Right atrium auricular region (tissue), 2 donors: ENCODE measurements at regions not wholly inside any gene's neighbourhood (a gene's known extent, or its start where the extent isn't known, plus 50 kb on each side); places are given as distances from the start of the nearest gene placed in this dataset.

Source experiments
- DNase-seq: peaks from one replicate; pipeline ENCODE4 v3.0.0-alpha.2; 2019; ENCODE audit warnings: low spot score
- H3K27ac ChIP-seq, 2 donors: fragments of 200-600 bp; sonication (generic); 1 replicate in 1 of 2; 2 replicates in 1 of 2; pipeline ENCODE4 v1.5.1; 2016 to 2019
- H3K27me3 ChIP-seq, 2 donors: fragments of 200-600 bp; sonication (generic); one replicate each; pipeline versions ENCODE4 v1.5.1 to v1.6.0; 2017 to 2019
- H3K36me3 ChIP-seq: fragments of 200-600 bp; sonication (generic); one replicate; pipeline ENCODE4 v1.5.1; 2016
- H3K4me1 ChIP-seq, 2 donors: fragments of 200-600 bp; sonication (generic); one replicate each; pipeline versions ENCODE4 v1.5.1 to v1.6.0; 2017 to 2019
- H3K4me3 ChIP-seq, 2 donors: fragments of 200-600 bp; sonication (generic); 1 replicate in 1 of 2; 2 replicates in 1 of 2; pipeline ENCODE4 v1.5.1; 2017 to 2019; ENCODE audit warnings: mild to moderate bottlenecking in 1 of 2, moderate library complexity in 1 of 2
- H3K9me3 ChIP-seq, 2 donors: fragments of 200-600 bp; sonication (generic); one replicate each; pipeline ENCODE4 v1.5.1; 2019
- TF ChIP-seq, protein P1 (sequence below), 2 donors: fragments of 200-600 bp; sonication (generic); IDR thresholded peaks; one replicate each; pipeline ENCODE4 v1.5.1; 2019; ENCODE audit warnings: antibody characterized with exemption in 2 of 2

DNA sequence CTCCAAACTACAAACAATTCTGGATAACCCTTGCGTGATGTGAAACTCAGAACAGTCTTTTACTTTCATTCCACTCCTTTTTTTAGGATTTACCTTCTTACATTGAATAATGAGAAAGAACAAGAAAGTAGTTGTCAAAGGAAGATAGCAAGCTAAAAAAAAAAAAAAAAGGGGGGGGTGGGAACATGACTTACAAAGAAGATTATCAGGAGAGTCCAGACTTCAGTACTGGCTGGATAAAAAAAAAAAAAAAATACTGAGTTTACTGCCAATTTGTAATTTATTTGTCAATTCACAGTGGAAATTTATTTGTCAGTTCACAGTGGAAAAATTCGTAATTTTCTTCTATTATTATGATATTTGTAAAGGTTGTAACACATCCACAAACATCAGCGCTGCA is 792.4 kb upstream of the SLITRK5 start:
- Histone ChIP-seq H3K9me3 (no peaks in the 10 kb centered on the region), H3K36me3 (no peaks in the 10 kb centered on the region), H3K27me3 (no peaks in the 10 kb centered on the region), H3K4me3 (no peak overlapping the region), H3K4me1 (no peaks in the 10 kb centered on the region), H3K27ac (no peak overlapping the region)
- TF ChIP-seq, protein P1, sequence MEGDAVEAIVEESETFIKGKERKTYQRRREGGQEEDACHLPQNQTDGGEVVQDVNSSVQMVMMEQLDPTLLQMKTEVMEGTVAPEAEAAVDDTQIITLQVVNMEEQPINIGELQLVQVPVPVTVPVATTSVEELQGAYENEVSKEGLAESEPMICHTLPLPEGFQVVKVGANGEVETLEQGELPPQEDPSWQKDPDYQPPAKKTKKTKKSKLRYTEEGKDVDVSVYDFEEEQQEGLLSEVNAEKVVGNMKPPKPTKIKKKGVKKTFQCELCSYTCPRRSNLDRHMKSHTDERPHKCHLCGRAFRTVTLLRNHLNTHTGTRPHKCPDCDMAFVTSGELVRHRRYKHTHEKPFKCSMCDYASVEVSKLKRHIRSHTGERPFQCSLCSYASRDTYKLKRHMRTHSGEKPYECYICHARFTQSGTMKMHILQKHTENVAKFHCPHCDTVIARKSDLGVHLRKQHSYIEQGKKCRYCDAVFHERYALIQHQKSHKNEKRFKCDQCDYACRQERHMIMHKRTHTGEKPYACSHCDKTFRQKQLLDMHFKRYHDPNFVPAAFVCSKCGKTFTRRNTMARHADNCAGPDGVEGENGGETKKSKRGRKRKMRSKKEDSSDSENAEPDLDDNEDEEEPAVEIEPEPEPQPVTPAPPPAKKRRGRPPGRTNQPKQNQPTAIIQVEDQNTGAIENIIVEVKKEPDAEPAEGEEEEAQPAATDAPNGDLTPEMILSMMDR (IDR thresholded peaks at IDR 0.05), result no peak
- DNase-seq, result no peak

DNA sequence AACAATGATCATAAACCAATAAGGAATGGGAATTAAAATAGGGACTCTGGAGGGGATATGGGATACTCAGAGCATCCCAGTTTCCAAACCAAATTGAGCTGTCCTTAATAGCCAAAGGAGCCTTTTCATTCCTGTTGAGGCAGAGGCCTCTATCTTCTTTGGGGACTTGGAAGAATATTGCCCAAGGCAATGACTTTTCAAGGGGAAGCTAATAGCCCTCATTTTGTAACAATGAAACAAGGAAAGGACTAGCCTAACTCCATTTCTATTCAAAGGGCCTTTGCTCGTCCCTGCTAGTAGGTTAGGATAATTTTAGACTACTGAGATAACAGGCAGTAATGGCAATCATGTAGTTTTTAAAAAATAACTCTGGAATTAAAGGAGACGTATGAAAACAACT is 789.8 kb upstream of the SLITRK5 start:
- Histone ChIP-seq H3K4me3 (no peak overlapping the region), H3K9me3 (no peaks in the 10 kb centered on the region), H3K4me1 (no peaks in the 10 kb centered on the region), H3K27ac (no peak overlapping the region), H3K27me3 (no peaks in the 10 kb centered on the region), H3K36me3 (no peaks in the 10 kb centered on the region)
- no peak for DNase-seq
- TF ChIP-seq, protein P1 (IDR thresholded peaks at IDR 0.05), result no peak

DNA sequence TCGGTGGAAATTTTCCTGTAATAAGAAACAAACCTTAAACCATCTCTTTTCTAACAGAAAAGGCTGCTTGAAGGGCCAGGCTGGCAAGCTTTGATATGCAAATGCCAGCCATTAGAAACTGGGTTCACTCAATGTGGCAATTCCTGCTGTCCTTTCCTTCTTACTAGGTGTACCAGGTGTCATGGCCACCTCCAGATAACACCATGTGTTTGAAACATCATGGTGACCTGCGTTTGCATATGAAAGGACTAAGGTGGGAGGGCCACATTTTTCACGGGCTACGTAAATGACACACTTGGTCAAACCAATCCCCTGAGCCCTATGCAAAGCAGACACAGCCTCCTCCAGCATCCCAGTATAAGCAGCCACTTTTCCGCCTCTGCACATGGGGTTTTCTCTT is 789.1 kb upstream of the SLITRK5 start:
- no peaks in the 10 kb centered on the region for H3K4me1 ChIP-seq
- H3K9me3 ChIP-seq, result no peaks in the 10 kb centered on the region
- H3K4me3 ChIP-seq, result no peak overlapping the region
- TF ChIP-seq, protein P1 (IDR thresholded peaks at IDR 0.05), result no peak
- no peak overlapping the region for H3K27ac ChIP-seq
- H3K36me3 ChIP-seq, result no peaks in the 10 kb centered on the region
- no peaks in the 10 kb centered on the region for H3K27me3 ChIP-seq
- DNase-seq, result no peak

- no peaks in the 10 kb centered on the region for H3K9me3 ChIP-seq
- H3K4me3 ChIP-seq, result no peak overlapping the region
- H3K27ac ChIP-seq, result no peak overlapping the region
- no peaks in the 10 kb centered on the region for H3K27me3 ChIP-seq
- no peaks in the 10 kb centered on the region for H3K4me1 ChIP-seq
- H3K36me3 ChIP-seq, result no peaks in the 10 kb centered on the region
- TF ChIP-seq, protein P1 (IDR thresholded peaks at IDR 0.05), result no peak
- no peak for DNase-seq
Observed at GRCh38 chr13:86882835-86883234, 788.3 kb upstream of the SLITRK5 start.

GRCh38 chr13:86892330-86892729 is 778.8 kb upstream of the SLITRK5 start:
- no peak for DNase-seq
- no peaks in the 10 kb centered on the region for H3K27me3 ChIP-seq
- H3K9me3 ChIP-seq, result no peaks in the 10 kb centered on the region
- H3K4me1 ChIP-seq, result no peaks in the 10 kb centered on the region
- H3K27ac ChIP-seq, result no peak overlapping the region
- no peaks in the 10 kb centered on the region for H3K36me3 ChIP-seq
- no peak overlapping the region for H3K4me3 ChIP-seq
- TF ChIP-seq, protein P1 (IDR thresholded peaks at IDR 0.05), result no peak

DNA sequence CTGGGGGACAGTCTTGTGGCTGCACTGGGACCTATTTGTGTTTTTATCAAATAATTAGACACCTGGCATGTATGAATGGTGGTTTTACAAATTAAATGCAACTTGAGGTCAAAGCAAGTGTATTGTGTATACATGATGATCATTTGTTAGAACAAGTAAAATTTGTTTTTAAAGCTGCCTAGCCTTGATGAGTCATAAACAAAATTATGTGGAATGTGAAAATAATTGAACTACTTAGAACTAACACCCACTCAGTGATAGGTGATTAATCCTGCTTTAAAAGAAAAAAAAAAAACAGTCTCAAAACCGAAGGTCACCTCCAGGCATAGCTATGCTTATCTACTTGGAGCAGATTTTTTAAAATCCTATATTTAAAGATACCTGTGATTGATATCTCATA is 770.3 kb upstream of the SLITRK5 start:
- no peak for DNase-seq
- TF ChIP-seq, protein P1 (IDR thresholded peaks at IDR 0.05), result no peak
- Histone ChIP-seq H3K27me3 (no peaks in the 10 kb centered on the region), H3K27ac (no peak overlapping the region), H3K4me1 (no peaks in the 10 kb centered on the region), H3K9me3 (no peaks in the 10 kb centered on the region), H3K36me3 (no peaks in the 10 kb centered on the region), H3K4me3 (no peak overlapping the region)
